Prostate gland (tissue), 2 donors: ENCODE measurements at regions not wholly inside any gene's neighbourhood (a gene's known extent, or its start where the extent isn't known, plus 50 kb on each side); places are given as distances from the start of the nearest gene placed in this dataset.

Source experiments
- DNase-seq: peaks from one replicate; pipeline ENCODE4 v3.0.0-alpha.2; 2019; ENCODE audit warnings: low spot score
- H3K27ac ChIP-seq, 2 donors: fragments of 200-600 bp; sonication (generic); 2 replicates each; pipeline ENCODE4 v1.5.1; 2017 to 2019
- H3K27me3 ChIP-seq: fragments of 200-600 bp; sonication (generic); replicated peaks from 2 replicates; pipeline ENCODE4 v1.5.1; 2019; ENCODE audit not compliant: insufficient read depth
- H3K36me3 ChIP-seq, 2 donors: fragments of 200-600 bp; sonication (generic); 1 replicate in 1 of 2; 2 replicates in 1 of 2; pipeline versions ENCODE4 v1.5.1 to v1.8.1; 2017 to 2019
- H3K4me1 ChIP-seq: fragments of 200-600 bp; sonication (generic); replicated peaks from 2 replicates; pipeline ENCODE4 v1.5.1; 2019
- H3K4me3 ChIP-seq, 2 donors: fragments of 200-600 bp; sonication (generic); 2 replicates each; pipeline ENCODE4 v1.5.1; 2017 to 2019
- H3K9me3 ChIP-seq: fragments of 200-600 bp; sonication (generic); 2 replicates; pipeline ENCODE4 v1.5.1; 2017
- CTCF ChIP-seq, 4 experiments: fragments of 200-600 bp in 2 of 4; fragments of 450-650 bp in 2 of 4; sonication (generic) in 2 of 4; IDR thresholded peaks; 1 replicate in 3 of 4; 2 replicates in 1 of 4; pipeline ENCODE4 v1.5.1; 2016 to 2019; ENCODE audit warnings: antibody characterized with exemption in 4 of 4, mild to moderate bottlenecking in 2 of 4, moderate library complexity in 2 of 4
- POLR2A ChIP-seq: fragments of 450-650 bp; IDR thresholded peaks from one replicate; pipeline ENCODE4 v1.6.1; 2016; ENCODE audit warnings: antibody characterized with exemption, mild to moderate bottlenecking
- POLR2AphosphoS5 ChIP-seq: sonication (generic); formaldehyde crosslinking; IDR thresholded peaks from one replicate; pipeline ENCODE4 v1.6.1; 2017; ENCODE audit warnings: antibody characterized with exemption
- WGBS: methylation state at CpG from one replicate; pipeline ENCODE4 v1.1.5; 2018; 5-methylcytosine and 5-hydroxymethylcytosine counted together
- intact Hi-C: fragments of 100-400 bp; cut with DNase I; formaldehyde crosslinking; loops from one replicate; pipeline ENCODE4 v1.14.2; 2022

GRCh38 chr6:102387326-102388033, 994.0 kb downstream of the GRIK2 start:
- intact Hi-C loops, result no loop called here
- Histone ChIP-seq H3K4me1 (no peaks in the 10 kb centered on the region), H3K9me3 (no peaks in the 10 kb centered on the region), H3K4me3 (no peak overlapping the region), H3K27me3 (no peaks in the 10 kb centered on the region), H3K36me3 (no peaks in the 10 kb centered on the region), H3K27ac (no peak overlapping the region)
- TF ChIP-seq CTCF (IDR thresholded peaks at IDR 0.05), result no peak
- no peak for TF ChIP-seq POLR2AphosphoS5
- TF ChIP-seq POLR2A, result no peak
- 34% methylated on average over 2 of the region's 2 CpGs for WGBS
- no peak for DNase-seq

DNA sequence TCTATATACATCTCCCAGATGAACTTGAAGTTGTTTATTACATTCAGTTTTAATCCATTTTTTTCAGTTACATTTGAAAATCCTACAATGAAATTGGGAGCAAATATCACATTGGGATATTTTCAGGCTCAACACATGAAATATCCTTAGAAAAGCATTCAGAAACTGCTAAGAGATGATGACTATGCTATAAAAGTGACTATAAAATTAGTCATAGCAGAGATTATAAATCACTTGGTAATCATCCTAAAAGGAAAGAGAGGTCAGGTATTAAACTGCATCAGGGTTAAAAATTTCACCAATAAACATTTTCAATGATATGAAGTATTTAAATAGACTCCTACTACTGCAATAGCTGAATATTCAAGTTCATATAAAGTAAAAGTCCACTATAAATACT, 987.7 kb downstream of the GRIK2 start:
- TF ChIP-seq CTCF (IDR thresholded peaks at IDR 0.05), result no peak
- no peak for TF ChIP-seq POLR2A
- TF ChIP-seq POLR2AphosphoS5, result no peak
- DNase-seq, result no peak

GRCh38 chr6:102356170-102356569, 962.7 kb downstream of the GRIK2 start:
- no peaks in the 10 kb centered on the region for H3K9me3 ChIP-seq
- H3K27ac ChIP-seq, result no peak overlapping the region
- no peak for DNase-seq
- H3K36me3 ChIP-seq, result no peaks in the 10 kb centered on the region
- 75% methylated on average over 8 of the region's 8 CpGs for WGBS
- H3K4me1 ChIP-seq, result no peaks in the 10 kb centered on the region
- TF ChIP-seq CTCF (IDR thresholded peaks at IDR 0.05) (no peak), POLR2A (no peak), POLR2AphosphoS5 (no peak)
- intact Hi-C loops, result no loop called here
- no peaks in the 10 kb centered on the region for H3K27me3 ChIP-seq
- no peak overlapping the region for H3K4me3 ChIP-seq

More for the DNA sequence above, 987.7 kb downstream of the GRIK2 start:
- Histone ChIP-seq H3K36me3 (no peaks in the 10 kb centered on the region), H3K27me3 (no peaks in the 10 kb centered on the region), H3K4me1 (no peaks in the 10 kb centered on the region), H3K9me3 (no peaks in the 10 kb centered on the region), H3K27ac (no peak overlapping the region), H3K4me3 (no peak overlapping the region)
- intact Hi-C loops, result no loop called here

DNA sequence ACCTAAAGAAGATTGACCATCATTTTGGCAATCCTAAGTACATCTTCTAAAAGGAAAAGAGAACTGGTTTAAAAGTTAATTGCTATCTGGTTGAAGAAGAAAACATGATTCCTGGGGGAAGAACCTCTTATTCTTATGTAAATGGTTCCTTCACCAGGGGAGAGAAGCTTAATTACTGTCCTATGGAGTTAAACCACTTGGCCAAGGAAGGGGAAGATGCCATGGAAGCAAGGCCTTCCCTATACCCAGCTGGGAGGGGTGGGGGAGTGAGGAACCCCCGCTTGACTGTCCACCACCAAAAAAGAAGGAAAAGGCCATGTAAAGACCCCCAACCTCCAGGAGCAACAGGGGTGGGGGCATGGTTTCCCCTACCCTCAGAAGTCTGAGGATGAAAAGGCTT, 962.1 kb downstream of the GRIK2 start:
- intact Hi-C loops, result no loop called here
- DNase-seq, result no peak
- Histone ChIP-seq H3K4me3 (no peak overlapping the region), H3K4me1 (no peaks in the 10 kb centered on the region), H3K9me3 (no peaks in the 10 kb centered on the region), H3K36me3 (no peaks in the 10 kb centered on the region), H3K27ac (no peak overlapping the region), H3K27me3 (no peaks in the 10 kb centered on the region)
- 89% methylated on average over 1 of the region's 1 CpG for WGBS
- TF ChIP-seq POLR2AphosphoS5 (no peak), POLR2A (no peak), CTCF (IDR thresholded peaks at IDR 0.05) (no peak)

DNA sequence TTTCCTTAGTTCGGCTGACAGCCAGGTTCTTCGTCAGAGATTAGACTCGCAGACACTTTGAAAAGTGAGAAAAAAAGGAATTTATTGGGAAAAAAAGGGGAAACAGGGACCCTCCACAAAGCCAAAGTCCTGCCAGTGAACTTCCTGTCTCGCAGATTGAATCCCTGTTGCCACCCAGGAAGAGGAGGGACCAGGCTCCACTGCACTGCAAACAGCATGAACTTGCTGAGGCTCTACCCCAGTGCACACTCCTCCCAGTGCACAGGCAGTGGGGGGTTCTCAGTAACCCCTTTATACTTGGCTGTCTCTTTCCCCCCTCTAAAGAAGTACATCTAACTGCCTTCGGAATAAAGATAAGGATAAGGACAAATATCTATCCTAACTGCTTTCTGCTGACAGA, 959.0 kb downstream of the GRIK2 start:
- TF ChIP-seq CTCF (IDR thresholded peaks at IDR 0.05) (no peak), POLR2AphosphoS5 (no peak), POLR2A (no peak)
- WGBS, result 75% methylated on average over 5 of the region's 5 CpGs

More for the DNA sequence above, 959.0 kb downstream of the GRIK2 start:
- Histone ChIP-seq H3K4me3 (no peak overlapping the region), H3K9me3 (no peaks in the 10 kb centered on the region), H3K27me3 (no peaks in the 10 kb centered on the region), H3K27ac (no peak overlapping the region), H3K4me1 (no peaks in the 10 kb centered on the region), H3K36me3 (no peaks in the 10 kb centered on the region)
- intact Hi-C loops, result no loop called here
- DNase-seq, result no peak
